WERI-Rb-1 (cell line): ENCODE measurements at regions not wholly inside any gene's neighbourhood (a gene's known extent, or its start where the extent isn't known, plus 50 kb on each side); places are given as distances from the start of the nearest gene placed in this dataset.

ENCODE experiments used
- DNase-seq: peaks from one replicate; pipeline ENCODE4 v3.0.0-alpha.2; 2020
- H3K27ac ChIP-seq: fragments of 250-450 bp; sonication (Bioruptor Pico); 2 replicates; pipeline ENCODE4 v1.5.1; 2020; ENCODE audit warnings: mild to moderate bottlenecking, moderate library complexity
- H3K27me3 ChIP-seq: fragments of 250-450 bp; sonication (Bioruptor Pico); 2 replicates; pipeline ENCODE4 v1.5.1; 2021; ENCODE audit warnings: mild to moderate bottlenecking, low read depth, moderate library complexity; ENCODE audit not compliant: insufficient read depth, severe bottlenecking
- H3K36me3 ChIP-seq: fragments of 250-450 bp; sonication (Bioruptor Pico); 2 replicates; pipeline ENCODE4 v1.5.1; 2020; ENCODE audit warnings: mild to moderate bottlenecking, moderate library complexity
- H3K4me3 ChIP-seq: 2 replicates; pipeline ENCODE4 v1.5.1; 2011; ENCODE audit warnings: low read depth, mild to moderate bottlenecking, control low read depth, low read length
- H3K9me3 ChIP-seq: fragments of 250-450 bp; sonication (Bioruptor Pico); 2 replicates; pipeline ENCODE4 v1.5.1; 2021; ENCODE audit warnings: mild to moderate bottlenecking, moderate library complexity; ENCODE audit not compliant: severe bottlenecking
- TF ChIP-seq, protein P1 (sequence below): IDR thresholded peaks from 2 replicates; pipeline ENCODE4 v1.5.1; 2011; ENCODE audit warnings: low read depth, mild to moderate bottlenecking, control low read depth, inconsistent platforms, low read length

DNA sequence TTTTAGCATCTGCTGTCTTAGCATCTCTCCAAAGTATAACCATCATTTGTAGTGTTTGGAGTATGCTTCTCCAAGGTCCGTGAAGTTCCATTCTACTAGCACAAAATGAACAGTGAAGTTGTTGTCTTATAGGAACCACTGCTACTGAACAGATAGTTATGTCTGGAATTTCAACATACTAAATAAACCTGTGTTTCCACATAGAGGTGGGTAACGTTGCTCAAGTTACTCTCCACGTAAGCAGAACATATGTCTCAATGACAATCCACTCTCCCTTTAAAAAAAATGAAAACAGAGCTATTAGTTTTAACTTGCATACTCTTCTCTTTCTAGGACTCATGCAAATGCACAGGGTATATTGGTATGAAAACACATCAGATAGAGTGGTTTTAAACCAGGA is 184.3 kb upstream of the TRPC4 start:
- no peak for DNase-seq
- H3K27me3 ChIP-seq = no peaks in the 10 kb centered on the region
- TF ChIP-seq, protein P1, sequence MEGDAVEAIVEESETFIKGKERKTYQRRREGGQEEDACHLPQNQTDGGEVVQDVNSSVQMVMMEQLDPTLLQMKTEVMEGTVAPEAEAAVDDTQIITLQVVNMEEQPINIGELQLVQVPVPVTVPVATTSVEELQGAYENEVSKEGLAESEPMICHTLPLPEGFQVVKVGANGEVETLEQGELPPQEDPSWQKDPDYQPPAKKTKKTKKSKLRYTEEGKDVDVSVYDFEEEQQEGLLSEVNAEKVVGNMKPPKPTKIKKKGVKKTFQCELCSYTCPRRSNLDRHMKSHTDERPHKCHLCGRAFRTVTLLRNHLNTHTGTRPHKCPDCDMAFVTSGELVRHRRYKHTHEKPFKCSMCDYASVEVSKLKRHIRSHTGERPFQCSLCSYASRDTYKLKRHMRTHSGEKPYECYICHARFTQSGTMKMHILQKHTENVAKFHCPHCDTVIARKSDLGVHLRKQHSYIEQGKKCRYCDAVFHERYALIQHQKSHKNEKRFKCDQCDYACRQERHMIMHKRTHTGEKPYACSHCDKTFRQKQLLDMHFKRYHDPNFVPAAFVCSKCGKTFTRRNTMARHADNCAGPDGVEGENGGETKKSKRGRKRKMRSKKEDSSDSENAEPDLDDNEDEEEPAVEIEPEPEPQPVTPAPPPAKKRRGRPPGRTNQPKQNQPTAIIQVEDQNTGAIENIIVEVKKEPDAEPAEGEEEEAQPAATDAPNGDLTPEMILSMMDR = no peak
- H3K27ac ChIP-seq = no peak overlapping the region
- no peaks in the 10 kb centered on the region for H3K36me3 ChIP-seq
- no peaks in the 10 kb centered on the region for H3K9me3 ChIP-seq
- no peak overlapping the region for H3K4me3 ChIP-seq

DNA sequence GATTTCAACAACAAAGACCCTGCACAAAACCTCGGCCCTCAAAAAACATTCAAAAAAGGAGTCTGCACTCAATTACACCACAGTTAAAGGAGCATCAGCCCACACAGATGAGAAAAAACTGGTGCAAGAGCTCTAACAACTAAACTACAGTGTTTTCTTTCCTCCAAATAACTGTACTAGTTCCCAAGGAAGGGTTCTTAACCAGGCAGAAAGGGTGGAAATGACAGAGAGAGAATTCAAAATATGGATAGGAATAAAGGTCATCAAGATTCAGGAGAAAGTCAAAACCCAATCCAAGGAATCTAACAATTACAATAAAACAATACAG is 176.4 kb upstream of the TRPC4 start:
- H3K27me3 ChIP-seq = no peaks in the 10 kb centered on the region
- no peaks in the 10 kb centered on the region for H3K36me3 ChIP-seq
- TF ChIP-seq, protein P1 = no peak
- no peaks in the 10 kb centered on the region for H3K9me3 ChIP-seq
- H3K4me3 ChIP-seq = no peak overlapping the region
- DNase-seq = no peak
- no peak overlapping the region for H3K27ac ChIP-seq

DNA sequence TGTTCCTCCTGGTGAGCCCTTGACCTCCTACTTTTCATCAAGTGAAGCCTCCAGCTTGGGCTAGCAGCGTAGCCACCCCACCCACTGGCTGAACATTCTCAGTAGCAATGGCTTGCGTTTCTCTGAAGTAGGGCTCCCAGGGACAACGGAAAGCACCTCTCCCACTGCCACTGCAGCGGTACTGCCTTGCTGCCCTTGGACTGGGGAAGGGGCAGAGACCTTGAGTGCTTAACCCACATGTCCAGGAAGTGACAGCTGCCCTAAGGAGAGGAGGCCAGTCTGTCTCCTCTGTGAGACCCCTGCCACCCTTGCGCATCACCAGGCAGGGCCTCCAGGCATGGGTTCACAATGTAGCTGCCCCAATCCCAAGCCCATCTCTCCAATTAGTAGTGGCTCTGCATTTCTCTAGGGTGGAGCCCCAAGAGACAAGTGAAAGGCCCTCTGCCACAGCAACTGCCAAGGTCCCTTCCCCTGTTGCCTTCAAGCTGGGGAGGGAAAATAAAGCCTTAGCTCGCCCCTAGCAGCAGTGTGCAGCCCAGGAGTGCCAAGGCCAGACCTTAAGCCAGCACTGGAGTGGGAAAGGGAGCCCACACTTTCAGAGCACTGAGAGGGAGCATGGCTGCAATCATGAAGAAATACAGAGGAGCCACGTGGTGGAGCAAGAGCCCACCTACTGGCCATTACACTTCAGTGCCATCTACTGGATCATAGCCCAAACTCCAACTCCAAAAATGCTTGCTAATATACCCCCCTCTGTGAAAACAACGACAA is 175.9 kb upstream of the TRPC4 start:
- TF ChIP-seq, protein P1 = peak; percentile 68
- Histone ChIP-seq H3K27me3 (no peaks in the 10 kb centered on the region), H3K36me3 (no peaks in the 10 kb centered on the region), H3K27ac (no peak overlapping the region), H3K9me3 (no peaks in the 10 kb centered on the region), H3K4me3 (no peak overlapping the region)
- peak; percentile 9 for DNase-seq

DNA sequence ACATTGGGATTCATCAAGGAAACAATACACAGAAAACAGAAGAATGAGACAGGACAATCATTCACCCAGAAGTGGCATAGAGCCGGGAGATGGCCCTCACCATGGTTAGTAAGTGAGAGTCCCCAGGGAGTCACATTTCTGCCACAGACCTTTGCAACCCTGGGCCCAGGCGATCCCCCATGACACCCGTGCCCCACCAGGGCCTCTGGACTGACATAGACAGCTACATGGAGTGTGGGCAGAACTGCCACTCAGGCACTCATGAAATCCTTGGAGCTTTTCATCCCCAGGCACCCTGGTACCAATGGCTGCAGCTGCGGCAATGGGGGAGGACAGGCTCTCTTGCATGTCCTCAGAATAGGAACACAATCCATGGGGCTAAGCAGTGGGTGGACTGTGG is 174.5 kb upstream of the TRPC4 start:
- no peak overlapping the region for H3K4me3 ChIP-seq
- no peaks in the 10 kb centered on the region for H3K36me3 ChIP-seq
- TF ChIP-seq, protein P1 = no peak
- no peaks in the 10 kb centered on the region for H3K27me3 ChIP-seq
- no peaks in the 10 kb centered on the region for H3K9me3 ChIP-seq
- DNase-seq = no peak
- H3K27ac ChIP-seq = no peak overlapping the region

DNA sequence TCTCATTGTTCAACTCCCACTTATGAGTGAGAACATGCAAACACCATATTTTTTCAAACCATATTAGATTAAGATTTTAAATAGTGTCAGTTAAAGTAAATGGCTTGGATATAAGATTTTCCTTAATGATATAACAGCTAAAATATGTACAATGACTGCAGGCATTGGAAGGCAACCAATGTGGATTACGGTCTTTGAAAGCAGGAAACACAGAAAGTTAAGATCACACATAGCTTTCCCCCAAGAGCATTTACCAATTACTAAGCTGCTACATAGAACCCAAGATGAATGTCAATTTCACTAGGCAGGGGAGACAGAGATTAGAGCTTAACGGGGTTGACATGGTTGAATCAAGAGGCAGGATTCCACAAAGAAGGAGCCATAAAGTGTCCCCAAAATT is 173.2 kb upstream of the TRPC4 start:
- DNase-seq = no peak
- TF ChIP-seq, protein P1 = no peak
- H3K27ac ChIP-seq = no peak overlapping the region
- no peak overlapping the region for H3K4me3 ChIP-seq
- no peaks in the 10 kb centered on the region for H3K27me3 ChIP-seq
- H3K9me3 ChIP-seq = no peaks in the 10 kb centered on the region
- H3K36me3 ChIP-seq = no peaks in the 10 kb centered on the region

DNA sequence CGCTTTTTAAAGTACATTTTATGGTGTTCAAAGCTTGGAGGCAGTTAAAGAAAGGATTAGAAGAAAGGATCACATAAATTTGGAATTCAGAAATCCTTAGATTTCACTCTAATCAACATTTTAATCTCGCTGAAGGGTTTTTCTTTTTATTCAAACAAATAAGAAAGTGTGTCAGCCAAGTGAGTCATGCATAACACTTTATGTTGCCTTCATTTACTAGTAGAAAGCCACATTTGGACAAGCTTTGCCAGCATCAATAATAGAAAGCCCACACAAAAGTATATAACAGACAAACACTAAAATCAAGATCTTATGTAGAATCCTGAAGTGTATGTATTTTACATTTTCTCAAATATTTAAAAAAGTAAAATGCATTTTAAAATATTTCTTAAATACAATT is 154.9 kb upstream of the TRPC4 start:
- TF ChIP-seq, protein P1 = no peak
- DNase-seq = no peak
- Histone ChIP-seq H3K4me3 (no peak overlapping the region), H3K27me3 (no peaks in the 10 kb centered on the region), H3K9me3 (no peaks in the 10 kb centered on the region), H3K36me3 (no peaks in the 10 kb centered on the region), H3K27ac (no peak overlapping the region)
